HG02588 (cell line): ENCODE measurements at regions not wholly inside any gene's neighbourhood (a gene's known extent, or its start where the extent isn't known, plus 50 kb on each side); places are given as distances from the start of the nearest gene placed in this dataset.
"Not testable (repeated sequence)": the region's sequence is repeated elsewhere in the genome, so short reads cannot be mapped to it uniquely, and the experiment has no call there.

ENCODE experiments used
- ATAC-seq: cut with Tn5 transposase; IDR thresholded peaks from one replicate; pipeline ENCODE4 v1.9.1; 2021; ENCODE audit warnings: mild to moderate bottlenecking, moderate library complexity; ENCODE audit not compliant: unreplicated experiment

DNA sequence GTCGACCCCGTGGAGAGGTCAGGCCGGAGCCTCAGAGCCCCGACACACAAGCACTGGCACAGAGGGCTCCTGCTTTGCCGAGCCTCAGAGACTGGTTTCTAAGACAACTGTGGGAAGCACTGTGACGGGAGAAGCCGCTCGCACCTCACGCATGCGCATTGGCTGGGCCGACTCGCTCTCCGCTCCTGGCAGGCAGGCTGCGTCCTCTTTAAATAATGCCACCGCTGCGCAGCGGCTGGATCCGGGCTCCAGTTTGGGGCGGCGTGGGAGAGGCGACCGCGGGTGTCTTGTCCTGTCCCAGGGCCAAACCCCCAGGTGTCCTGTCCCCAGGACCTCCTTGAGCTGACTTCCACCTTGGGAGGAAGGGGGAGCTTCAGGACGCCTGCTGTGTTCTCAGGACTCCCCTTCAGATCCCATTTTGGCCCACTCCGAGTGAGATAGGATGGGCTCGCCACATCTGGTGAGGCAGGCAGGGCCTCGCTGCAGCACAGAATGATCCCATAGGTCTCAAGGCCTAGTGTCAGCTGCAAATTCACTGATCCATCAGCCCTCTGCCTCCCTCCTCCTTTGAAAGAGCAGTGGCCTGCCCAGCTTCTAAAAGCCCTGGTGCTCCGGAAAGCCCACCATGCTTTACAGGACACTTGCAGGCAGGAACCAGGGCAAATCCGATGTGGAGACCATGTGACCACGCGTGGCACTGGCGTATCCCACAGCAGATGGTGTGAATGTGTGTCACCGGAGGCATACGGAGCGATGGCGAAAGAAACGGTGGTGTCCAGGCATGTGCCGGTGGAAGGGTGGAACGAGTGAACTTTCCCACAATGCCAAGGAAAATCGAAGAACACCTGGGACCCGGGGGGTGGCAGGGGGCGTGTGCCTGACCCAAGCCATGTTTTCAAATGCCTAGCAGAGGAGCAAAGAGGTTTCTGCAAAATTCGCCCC is 169.3 kb upstream of the ZNF337 start:
- peak; percentile 37 for ATAC-seq

DNA sequence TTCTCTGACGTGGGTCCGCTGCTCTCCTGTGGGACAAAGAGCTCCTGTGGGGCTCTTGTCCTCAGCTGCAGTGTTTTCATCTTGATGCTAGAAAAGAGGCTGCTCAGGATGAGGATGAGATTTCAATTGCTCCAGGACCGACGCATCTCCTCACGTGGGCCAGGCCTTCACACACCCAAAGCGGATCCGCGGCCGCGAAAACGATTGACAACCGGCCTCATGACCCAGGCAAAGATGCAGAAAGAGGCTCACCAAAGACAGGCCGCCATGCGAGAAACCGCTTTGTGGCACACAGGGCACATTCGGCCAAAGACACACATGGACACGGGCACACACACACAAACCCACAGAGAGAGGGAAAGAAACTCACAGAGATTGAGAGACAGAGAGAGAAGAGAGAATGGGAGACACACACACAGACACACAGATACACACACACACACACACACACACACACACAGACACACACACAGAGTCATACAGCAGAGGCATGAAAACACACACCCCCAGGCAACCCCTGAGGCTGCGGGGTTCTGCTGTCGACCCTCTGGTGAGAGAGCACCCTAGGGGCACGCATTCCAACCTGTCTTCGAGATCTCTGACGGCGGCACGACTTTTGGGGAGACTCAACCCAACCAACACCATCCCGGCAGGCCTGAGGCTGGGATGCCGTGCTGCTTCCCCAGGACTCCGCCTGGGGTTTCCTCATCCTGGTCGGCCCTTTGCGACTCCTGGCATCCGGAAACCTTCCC is 168.5 kb upstream of the ZNF337 start:
- ATAC-seq = not testable (repeated sequence)

DNA sequence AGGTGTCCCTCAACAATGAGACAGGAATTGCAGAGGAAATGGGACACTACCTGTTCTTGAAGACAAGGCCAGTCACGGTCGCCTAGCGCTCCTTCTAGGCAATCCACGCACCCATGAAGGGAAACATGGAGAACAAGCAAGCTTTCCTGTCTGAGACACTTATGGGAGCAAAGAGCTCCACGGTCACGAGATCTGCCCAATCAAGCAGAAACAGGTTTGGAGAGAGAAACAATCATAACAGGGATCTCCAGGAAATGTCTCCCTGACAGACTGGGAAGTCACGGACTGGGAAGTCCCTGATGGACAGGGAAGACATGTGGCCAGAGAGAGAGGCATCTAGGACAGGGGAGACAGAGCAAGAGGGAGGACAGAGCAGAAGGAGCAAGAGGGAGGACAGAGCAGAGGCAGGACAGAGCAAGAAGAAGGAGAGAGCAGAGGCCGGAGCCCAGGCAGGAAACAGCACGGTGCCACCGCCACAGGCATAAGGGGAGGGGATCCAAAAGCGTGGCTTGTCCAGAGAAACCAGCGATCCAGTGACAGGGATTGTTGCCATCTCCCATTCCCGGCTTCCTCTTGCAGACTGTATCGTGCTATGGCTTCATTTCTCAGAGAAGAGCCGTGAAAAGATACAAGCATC is 167.8 kb upstream of the ZNF337 start:
- no peak for ATAC-seq

DNA sequence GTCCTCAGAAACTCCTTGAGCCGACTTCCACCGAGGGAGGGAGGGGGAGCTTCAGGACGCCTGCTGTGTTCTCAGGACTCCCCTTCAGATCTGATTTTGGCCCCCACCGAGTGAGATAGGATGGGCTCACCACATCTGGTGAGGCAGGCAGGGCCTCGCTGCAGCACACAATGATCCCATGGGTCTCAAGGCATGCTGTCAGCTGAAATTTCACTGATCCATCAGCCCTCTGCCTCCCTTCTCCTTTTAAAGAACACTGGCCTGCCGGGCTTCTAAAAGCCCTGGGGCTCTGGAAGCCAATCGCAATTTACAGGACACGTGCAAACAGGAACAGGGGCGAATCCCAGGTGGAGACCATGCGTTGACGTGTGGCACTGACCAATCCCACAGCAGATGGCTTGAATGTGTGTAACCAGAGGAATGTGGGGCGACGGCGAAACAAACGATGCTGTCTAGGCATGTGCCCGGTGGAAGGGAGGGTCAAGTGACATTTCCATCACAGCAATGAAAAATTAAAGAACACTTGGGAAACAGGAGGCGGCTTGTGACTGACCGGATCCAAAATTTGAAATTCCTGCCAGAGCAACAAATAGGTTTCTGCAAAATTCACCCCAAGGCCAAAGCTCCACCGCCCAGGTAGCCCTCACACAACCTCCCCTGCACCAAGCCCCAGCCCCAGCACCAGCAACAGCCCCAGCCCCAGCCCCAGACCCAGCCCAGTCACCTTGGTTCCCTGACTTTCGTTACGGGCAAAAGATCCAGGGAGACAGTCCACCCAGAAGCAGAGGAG is 167.1 kb upstream of the ZNF337 start:
- no peak for ATAC-seq

DNA sequence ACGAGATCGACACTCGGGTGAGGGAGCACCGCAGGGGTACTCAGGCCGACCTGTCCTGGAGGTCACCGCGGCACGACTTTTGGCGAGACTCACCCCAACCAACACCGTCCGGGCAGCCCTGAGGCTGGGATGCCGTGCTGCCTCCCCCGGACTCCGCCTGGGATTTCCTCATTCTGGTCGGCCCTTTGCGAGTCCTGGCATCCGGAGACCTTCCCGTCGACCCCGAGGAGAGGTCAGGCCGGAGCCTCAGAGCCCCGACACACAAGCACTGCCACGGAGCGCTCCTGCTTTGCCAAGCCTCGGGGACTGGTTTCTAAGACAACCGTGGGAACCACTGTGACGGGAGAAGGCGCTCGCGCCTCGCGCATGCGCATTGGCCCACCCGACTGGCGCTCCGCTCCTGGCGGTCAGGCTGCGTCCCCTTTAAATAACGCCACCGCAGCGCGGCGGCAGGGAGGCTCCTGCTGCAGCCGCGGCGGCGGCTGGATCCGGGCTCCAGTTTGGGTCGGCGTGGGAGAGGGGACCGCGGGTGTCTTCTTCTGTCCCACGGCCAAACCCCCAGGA is 166.4 kb upstream of the ZNF337 start:
- ATAC-seq = peak; percentile 35

DNA sequence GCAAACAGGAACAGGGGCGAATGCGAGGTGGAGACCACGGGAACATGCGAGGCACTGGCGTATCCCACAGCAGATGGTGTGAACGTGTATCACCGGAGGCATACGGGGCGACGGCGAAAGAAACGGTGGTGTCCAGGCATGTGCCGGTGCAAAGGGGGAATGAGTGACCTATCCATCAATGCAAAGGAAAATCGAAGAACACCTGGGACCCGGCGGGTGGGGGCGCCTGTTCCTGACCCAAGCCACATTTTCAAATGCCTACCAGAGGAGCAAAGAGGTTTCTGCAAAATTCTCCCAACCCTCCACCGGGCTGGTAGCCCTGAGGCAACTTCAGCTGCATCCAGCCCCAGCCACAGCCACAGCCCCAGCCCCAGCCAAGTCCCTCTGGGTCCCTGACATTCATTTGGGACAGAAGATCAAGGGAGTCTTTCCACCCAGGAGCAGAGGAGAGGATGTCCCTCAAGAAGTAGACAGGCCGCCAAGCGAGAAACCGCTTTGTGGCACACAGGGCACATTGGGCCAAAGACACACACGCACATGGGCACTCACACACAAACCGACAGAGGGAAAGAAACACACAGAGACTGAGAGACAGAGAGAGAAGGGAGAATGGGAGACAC is 164.0 kb upstream of the ZNF337 start:
- ATAC-seq = no peak

DNA sequence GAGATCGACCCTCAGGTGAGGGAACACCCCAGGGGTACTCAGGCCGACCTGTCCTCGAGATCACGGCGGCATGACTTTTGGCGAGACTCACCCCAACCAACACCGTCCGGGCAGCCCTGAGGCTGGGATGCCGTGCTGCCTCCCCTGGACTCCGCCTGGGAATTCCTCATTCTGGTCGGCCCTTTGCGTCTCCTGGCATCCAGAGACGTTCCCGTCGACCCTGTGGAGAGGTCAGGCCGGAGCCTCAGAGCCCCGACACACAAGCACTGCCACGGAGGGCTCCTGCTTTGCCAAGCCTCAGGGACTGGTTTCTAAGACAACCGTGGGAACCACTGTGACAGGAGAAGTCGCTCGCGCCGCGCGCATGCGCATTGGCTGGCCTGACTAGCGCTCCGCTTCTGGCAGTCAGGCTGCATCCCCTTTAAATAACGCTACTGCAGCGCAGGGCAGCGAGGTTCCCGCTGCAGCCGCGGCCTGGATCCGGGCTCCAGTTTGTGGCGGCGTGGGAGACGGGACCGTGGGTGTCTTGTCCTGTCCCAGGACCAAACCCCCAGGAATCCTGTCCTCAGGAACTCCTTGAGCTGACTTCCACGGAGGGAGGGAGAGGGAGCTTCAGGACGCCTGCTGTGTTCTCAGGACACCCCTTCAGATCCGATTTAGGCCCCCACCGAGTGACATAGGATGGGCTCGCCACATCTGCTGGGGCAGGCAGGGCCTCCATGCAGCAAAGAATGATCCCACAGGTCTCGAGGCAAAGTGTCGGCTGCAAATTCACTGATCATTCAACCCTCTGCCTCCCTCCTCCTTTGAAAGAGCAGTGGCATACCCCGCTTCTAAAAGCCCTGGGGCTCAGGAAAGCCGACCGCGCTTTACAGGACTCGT is 163.2 kb upstream of the ZNF337 start:
- peak; percentile 43 for ATAC-seq

DNA sequence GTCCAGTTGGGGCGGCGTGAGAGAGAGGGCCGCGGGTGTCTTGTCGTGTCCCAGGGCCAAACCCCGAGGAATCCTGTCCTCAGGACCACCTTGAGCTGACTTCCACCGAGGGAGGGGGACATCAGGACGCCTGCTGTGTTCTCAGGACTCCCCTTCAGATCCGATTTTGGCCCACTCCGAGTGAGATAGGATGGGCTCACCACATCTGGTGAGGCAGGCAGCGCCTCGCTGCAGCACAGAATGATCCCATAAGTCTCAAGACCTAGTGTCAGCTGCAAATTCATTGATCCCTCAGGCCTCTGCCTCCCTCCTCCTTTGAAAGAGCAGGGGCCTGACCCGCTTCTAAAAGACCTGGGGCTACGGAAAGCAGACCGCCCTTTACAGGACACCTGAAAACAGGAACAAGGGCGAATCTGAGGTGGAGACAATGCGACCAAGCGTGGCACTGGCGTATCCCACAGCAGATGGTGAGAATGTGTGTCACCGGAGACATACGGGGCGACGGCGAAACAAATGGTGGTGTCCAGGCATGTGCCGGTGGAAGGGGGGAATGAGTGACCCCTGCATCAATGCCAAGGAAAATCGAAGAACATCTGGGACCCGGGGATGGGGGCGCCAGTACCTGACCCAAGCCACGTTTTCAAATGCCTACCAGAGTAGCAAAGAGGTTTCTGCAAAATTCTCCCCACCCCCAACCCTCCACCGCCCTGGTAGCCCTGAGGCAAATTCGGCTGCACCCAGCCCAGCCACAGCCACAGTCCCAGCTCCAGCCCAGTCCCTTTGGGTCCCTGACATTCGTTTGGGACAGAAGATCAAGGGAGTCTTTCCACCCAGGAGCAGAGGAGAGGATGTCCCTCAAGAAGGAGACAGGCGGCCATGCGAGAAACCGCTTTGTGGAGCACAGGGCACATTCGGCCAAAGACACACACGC is 162.1 kb upstream of the ZNF337 start:
- ATAC-seq = no peak

DNA sequence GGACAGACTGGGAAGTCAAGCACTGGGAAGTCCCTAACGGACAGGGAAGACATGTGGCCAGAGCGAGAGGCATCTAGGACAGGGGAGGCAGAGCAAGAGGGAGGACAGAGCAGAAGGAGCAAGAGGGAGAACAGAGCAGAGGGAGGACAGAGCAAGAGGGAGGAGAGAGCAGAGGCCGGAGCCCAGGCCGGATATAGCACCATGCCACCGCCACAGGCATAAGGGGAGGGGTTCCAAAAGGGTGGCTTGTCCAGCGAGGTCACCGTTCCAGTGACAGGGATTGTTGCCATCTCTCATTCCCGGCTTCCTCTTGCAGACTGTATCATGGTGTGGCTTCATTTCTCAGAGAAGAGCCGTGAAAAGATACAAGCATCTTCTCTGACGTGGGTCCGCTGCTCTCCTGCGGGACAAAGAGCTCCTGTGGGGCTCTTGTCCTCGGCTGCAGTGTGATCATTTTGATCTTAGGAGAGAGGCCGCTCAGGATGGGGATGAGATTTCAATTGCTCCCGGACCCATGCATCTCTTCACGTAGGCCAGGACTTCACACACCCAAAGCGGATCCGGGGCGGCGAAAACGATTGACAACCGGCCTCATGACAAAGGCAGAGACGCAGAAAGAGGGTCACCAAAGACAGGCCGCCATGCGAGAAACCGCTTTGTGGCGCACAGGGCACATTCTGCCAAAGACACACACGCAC is 160.6 kb upstream of the ZNF337 start:
- not testable (repeated sequence) for ATAC-seq

DNA sequence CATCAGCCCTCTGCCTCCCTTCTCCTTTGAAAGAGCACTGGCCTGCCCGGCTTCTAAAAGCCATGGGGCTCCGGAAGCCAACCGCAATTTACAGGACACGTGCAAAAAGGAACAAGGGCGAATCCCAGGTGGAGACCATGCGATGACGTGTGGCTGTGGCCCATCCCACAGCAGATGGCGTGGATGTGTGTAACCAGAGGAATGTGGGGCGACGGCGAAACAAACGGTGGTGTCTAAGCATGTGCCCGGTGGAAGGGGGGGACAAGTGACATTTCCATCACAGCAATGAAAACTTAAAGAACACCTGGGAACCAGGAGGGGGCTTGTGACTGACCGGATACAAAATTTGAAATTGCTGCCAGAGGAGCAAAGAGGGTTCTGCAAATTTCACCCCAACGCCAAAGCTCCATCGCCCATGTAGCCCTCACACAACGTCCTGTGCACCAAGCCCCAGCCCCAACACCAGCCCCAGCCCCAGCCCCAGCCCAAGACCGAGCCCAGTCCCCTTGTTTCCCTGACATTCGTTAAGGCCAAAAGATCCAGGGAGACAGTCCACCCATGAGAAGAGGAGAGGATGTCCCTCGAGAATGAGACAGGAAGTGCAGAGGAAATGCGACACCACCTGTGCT is 159.7 kb upstream of the ZNF337 start:
- no peak for ATAC-seq

DNA sequence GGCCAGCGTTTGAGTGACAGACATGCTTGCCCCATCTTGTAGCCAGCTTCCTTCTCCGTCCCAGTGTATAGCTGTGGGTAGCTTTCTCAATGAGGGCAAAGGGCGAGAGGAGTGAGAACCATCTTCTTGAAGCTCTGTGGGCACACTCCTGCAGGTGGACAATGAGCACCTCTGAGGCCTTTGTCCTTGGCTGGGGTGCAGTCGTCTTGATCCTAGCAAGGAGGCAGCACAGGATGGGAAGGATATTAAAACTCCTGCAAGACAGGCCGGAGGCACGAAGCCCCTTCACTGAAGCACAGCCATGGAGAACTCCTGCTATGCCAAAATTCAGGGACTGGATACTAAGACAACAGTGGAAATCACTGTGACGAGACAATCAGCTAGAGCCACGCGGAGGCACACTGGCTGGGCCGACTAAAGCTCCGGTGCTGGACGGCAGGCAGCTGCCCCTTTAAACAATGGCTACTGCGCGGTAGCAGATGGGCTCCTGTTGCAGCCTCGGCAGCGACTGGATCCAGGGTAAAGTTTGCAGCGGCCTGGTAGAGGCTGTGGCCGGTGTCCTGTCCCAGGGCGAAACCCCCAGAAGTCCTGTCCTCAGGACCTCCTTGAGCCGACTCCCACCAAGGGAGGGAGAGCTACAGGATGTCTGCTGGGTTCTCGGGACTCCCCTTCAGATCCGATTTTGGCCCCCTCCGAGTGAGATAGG is 159.0 kb upstream of the ZNF337 start:
- ATAC-seq = not testable (repeated sequence)

DNA sequence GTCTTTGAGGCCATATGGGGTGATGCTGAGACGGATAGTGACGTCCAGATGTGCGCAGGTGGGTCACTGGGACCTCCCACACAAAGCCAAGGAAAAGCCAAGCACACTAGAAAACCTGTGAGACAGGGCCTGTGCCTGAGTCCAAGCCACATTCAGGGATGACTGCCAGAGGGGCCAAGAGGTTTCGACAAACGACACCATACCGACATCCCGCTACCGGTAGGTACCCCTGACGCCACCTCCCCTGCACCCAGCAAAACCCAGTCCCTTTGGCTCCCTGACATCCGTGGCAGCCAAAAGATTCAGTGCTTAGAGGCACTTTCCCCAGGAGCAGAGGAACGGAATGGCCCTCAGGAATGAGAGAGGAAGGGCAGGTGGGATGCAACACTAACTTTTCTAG is 158.0 kb upstream of the ZNF337 start:
- not testable (repeated sequence) for ATAC-seq

DNA sequence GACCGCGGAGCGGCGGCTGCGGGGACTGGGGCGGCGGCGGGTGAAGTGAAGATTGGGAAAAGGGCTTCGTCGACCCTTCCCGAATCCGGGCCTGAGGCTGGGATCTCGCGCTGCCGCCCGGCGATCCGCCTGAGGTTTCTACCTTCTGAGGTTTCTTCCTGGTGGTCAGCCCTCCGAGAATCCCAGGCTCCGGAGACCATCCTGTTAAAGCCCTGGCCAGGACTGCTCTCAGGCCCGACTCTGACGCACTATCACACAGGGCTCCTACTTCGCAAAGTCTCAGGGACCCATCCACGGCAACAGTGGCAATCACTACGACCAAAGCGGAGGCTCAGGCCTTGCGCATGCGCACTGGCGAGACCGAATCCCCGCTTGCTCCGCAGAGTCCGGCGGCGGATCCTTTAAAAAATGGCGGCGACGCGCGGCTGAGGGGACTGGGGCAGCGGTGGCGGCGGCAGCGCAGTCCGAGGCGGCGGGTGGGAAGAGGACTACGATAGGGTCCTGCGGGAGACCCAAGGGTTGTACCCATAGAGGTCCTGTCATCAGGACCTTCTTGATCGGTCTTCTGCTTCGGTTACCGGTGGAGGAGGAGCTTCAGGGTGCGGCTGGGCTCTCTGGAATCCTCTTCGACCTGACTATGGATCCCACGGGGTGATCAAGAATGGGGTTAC is 157.2 kb upstream of the ZNF337 start:
- ATAC-seq = peak; percentile 81

DNA sequence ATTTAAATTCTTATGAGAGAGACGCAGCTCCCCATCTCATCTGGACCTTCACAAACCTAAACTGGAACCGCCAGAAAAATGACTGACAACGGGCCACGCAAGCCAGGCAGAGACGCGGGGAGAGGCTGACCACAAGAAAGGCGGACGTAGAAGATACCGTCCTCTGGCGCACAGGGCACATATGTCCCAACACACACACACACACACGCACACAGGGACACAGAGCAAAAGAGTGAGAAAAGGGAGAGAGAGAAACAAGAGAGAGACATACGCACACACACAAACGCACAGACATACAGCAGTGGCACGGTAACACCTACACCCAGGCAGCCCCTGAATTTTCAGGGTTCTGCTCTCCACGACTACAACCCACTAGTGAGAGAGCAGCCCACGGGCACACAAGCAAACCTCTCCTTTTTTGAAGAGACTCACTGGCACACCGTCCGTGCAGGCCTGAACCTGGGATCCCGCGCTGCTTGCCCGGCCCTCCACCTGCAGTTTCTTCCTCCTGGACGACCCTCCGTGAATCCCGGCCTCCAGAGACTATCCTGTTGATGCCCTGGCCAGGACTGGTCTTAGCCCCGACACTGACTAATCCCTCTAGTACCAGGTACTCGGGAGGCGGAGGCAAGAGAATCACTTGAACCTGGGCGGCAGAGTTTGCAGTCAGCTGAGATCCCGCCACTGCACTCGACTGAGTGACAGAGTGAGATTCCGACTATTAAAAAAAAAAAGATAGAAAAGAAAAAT is 156.5 kb upstream of the ZNF337 start:
- peak; percentile 7 for ATAC-seq

DNA sequence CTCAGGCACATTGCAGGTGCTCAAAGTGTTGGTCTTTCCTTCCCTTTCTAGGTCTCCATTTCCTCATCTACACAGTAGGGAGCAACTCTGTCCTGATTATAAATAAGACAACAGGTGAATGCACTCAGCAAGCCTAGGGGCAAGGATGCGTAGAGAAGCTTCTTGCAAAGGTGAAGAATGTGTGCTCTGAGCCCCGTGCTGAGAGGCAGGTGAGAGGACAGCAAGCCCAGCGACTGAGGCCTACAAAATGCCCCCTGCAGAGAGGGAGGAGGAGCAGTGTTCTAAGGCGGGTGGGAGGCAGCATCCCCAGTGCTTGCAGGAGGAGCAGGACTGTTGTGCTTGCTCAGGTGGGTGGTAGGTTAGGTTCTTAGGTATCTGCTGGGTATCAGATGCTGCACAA is 153.5 kb upstream of the ZNF337 start:
- ATAC-seq = not testable (repeated sequence)
